ENCODE measurements at regions not wholly inside any gene's neighbourhood (a gene's known extent, or its start where the extent isn't known, plus 50 kb on each side); places are given as distances from the start of the nearest gene placed in this dataset.

DNA sequence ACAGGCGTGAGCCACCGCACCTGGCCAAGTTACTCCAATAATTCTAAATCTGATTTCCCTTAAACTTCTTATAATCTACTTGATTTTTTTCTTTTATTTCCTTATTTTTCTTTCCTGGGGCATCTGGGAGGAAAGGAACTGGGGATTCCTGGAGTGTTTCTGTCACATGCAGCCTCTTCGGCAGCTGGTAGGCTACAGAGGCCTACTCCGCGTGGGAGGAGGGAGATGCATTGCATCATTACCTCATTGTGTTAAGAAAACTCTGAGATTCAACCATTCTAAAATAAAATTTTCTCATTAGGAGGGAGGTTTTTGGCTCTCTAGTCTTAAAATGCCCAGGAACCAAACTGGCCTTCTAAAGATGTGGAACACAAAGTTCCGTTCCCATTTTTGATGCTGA lies 64.0 kb downstream of the SOX9 start:
- H3K4me2 ChIP-seq (ENCODE audit: insufficient read depth, low read length) = no peak overlapping the region
- CTCF ChIA-PET = interaction anchor here (0.7 kb wide), 1 partner anchor 90 kb away, joined by 4 read pairs; no protein-coding TSS in a partner anchor
- H3K9me3 ChIP-seq (replicated peaks; ENCODE audit: control insufficient read depth, insufficient read depth, low read length) = peaks cover 4% of the 10 kb centered on the region
- H3K4me3 ChIP-seq (replicated peaks in 1 of 3; ENCODE audit: insufficient read depth in 1 of 3, low read depth in 1 of 3, low read length in 3 of 3) = no peak overlapping the region
- no peak overlapping the region for H2AFZ ChIP-seq (ENCODE audit: low read depth, low read length)
- H3K9me1 ChIP-seq (replicated peaks; ENCODE audit: control insufficient read depth, extremely low read depth, insufficient read depth, low read length) = no peaks in the 10 kb centered on the region
- no peak for FAIRE-seq
- no peak for DNase-seq (ENCODE audit: low read depth, low spot score)
- no peaks in the 10 kb centered on the region for H3K36me3 ChIP-seq (ENCODE audit: control insufficient read depth in 2 of 2, extremely low read depth in 1 of 2, insufficient read depth in 2 of 2, low read length in 2 of 2)
- H3K27me3 ChIP-seq (ENCODE audit: control insufficient read depth in 2 of 2, insufficient read depth in 2 of 2, low read length in 2 of 2) = no peaks in the 10 kb centered on the region
- H3K79me2 ChIP-seq (ENCODE audit: control insufficient read depth, insufficient read depth, low read length) = no peaks in the 10 kb centered on the region
- POLR2A ChIA-PET = no interaction called here
- no peaks in the 10 kb centered on the region for H4K20me1 ChIP-seq (replicated peaks; ENCODE audit: control insufficient read depth, extremely low read depth, insufficient read depth, low read length)
- no peak overlapping the region for H3K27ac ChIP-seq (ENCODE audit: insufficient read depth, low read depth, low read length)
- H3K9ac ChIP-seq (replicated peaks; ENCODE audit: extremely low read depth, insufficient read depth, low read length) = no peak overlapping the region
- intact Hi-C loops (cut with micrococcal nuclease) (no loop called here), dilution Hi-C loops (cut with MboI; ENCODE audit: extremely low pct_ligation_motif_present, low sequenced_read_pairs) (no loop called here)
- no peak for TF ChIP-seq GATA2 (IDR thresholded peaks at IDR 0.05; ENCODE audit: insufficient read depth, insufficient read length, low read depth, low read length)
- TF ChIP-seq FOS (IDR thresholded peaks at IDR 0.05; ENCODE audit: borderline replicate concordance, insufficient read depth, low read length) = no peak
- TF ChIP-seq EZH2 (IDR thresholded peaks at IDR 0.05; ENCODE audit: borderline replicate concordance, low read depth, low read length, severe bottlenecking) = no peak
- TF ChIP-seq MYC (IDR thresholded peaks at IDR 0.05; ENCODE audit: low read depth, low read length) = no peak
- no peak for TF ChIP-seq MAX (IDR thresholded peaks at IDR 0.05; ENCODE audit: insufficient read depth, insufficient read length)
- TF ChIP-seq, protein P1, sequence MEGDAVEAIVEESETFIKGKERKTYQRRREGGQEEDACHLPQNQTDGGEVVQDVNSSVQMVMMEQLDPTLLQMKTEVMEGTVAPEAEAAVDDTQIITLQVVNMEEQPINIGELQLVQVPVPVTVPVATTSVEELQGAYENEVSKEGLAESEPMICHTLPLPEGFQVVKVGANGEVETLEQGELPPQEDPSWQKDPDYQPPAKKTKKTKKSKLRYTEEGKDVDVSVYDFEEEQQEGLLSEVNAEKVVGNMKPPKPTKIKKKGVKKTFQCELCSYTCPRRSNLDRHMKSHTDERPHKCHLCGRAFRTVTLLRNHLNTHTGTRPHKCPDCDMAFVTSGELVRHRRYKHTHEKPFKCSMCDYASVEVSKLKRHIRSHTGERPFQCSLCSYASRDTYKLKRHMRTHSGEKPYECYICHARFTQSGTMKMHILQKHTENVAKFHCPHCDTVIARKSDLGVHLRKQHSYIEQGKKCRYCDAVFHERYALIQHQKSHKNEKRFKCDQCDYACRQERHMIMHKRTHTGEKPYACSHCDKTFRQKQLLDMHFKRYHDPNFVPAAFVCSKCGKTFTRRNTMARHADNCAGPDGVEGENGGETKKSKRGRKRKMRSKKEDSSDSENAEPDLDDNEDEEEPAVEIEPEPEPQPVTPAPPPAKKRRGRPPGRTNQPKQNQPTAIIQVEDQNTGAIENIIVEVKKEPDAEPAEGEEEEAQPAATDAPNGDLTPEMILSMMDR (IDR thresholded peaks at IDR 0.05; ENCODE audit: extremely low read depth in 1 of 2, insufficient read depth in 1 of 2, low read depth in 1 of 2, low read length in 2 of 2) = no peak
- TF ChIP-seq POLR2A (IDR thresholded peaks at IDR 0.05; ENCODE audit: low read depth, low read length) = no peak
- TF ChIP-seq JUN (IDR thresholded peaks at IDR 0.05; ENCODE audit: borderline replicate concordance, insufficient read depth, insufficient read length, low read depth) = no peak
- TF ChIP-seq POLR2AphosphoS5 (IDR thresholded peaks at IDR 0.05; ENCODE audit: insufficient read depth, low read depth, low read length) = no peak
- no TSS peak for BruUV-seq (replicated peaks)
- no peaks in the 10 kb centered on the region for H3K4me1 ChIP-seq (ENCODE audit: control insufficient read depth, extremely low read depth, insufficient read depth, low read length)
